H9 (cell line): ENCODE measurements at regions not wholly inside any gene's neighbourhood (a gene's known extent, or its start where the extent isn't known, plus 50 kb on each side); places are given as distances from the start of the nearest gene placed in this dataset.

Experiments used
- DNase-seq: peaks from one replicate; pipeline ENCODE4 v3.0.0-alpha.2; 2017
- H2AFZ ChIP-seq: one replicate; pipeline ENCODE4 v1.6.1; 2013; ENCODE audit warnings: mild to moderate bottlenecking, low read length, control low read depth, moderate library complexity
- H2AK5ac ChIP-seq: 2 replicates; pipeline ENCODE4 v1.6.1; 2013; ENCODE audit warnings: low read length, control low read depth, mixed read lengths; ENCODE audit not compliant: insufficient read length
- H2BK120ac ChIP-seq: one replicate; pipeline ENCODE4 v1.6.1; 2013; ENCODE audit warnings: low read depth, mild to moderate bottlenecking, low read length, control low read depth, inconsistent platforms; ENCODE audit not compliant: poor library complexity, severe bottlenecking
- H2BK12ac ChIP-seq: 2 replicates; pipeline ENCODE4 v1.6.1; 2013; ENCODE audit warnings: low read length, control low read depth, mixed read lengths, low read depth; ENCODE audit not compliant: insufficient read length
- H2BK15ac ChIP-seq: 2 replicates; pipeline ENCODE4 v1.6.1; 2013; ENCODE audit warnings: low read depth, low read length, control low read depth
- H2BK20ac ChIP-seq: one replicate; pipeline ENCODE4 v1.6.1; 2013; ENCODE audit warnings: low read depth, mild to moderate bottlenecking, low read length, control low read depth, inconsistent platforms; ENCODE audit not compliant: poor library complexity, severe bottlenecking
- H2BK5ac ChIP-seq: 2 replicates; pipeline ENCODE4 v1.6.1; 2013; ENCODE audit warnings: low read length, control low read depth, mixed read lengths; ENCODE audit not compliant: insufficient read length
- H3K14ac ChIP-seq: 2 replicates; pipeline ENCODE4 v1.6.1; 2013; ENCODE audit warnings: low read length, control low read depth; ENCODE audit not compliant: insufficient read depth
- H3K18ac ChIP-seq: 2 replicates; pipeline ENCODE4 v1.6.1; 2013; ENCODE audit warnings: low read depth, mild to moderate bottlenecking, mixed read lengths, low read length, control low read depth; ENCODE audit not compliant: insufficient read length
- H3K23ac ChIP-seq: 2 replicates; pipeline ENCODE4 v1.6.1; 2013; ENCODE audit warnings: low read length, control low read depth, mixed read lengths, low read depth; ENCODE audit not compliant: insufficient read length
- H3K23me2 ChIP-seq: 2 replicates; pipeline ENCODE4 v1.6.1; 2013; ENCODE audit warnings: low read depth, mild to moderate bottlenecking, mixed read lengths, low read length, control low read depth; ENCODE audit not compliant: insufficient read length, poor library complexity, severe bottlenecking
- H3K27ac ChIP-seq: 2 replicates; pipeline ENCODE4 v1.5.1; 2013; ENCODE audit warnings: low read length, control low read depth, mixed read lengths, low read depth; ENCODE audit not compliant: insufficient read length
- H3K27me3 ChIP-seq: 2 replicates; pipeline ENCODE4 v1.6.1; 2013; ENCODE audit warnings: low read length, control low read depth, inconsistent platforms; ENCODE audit not compliant: insufficient read depth
- H3K4ac ChIP-seq: 2 replicates; pipeline ENCODE4 v1.6.1; 2013; ENCODE audit warnings: low read depth, mild to moderate bottlenecking, control low read depth, inconsistent platforms, low read length, moderate library complexity
- H3K4me1 ChIP-seq: 2 replicates; pipeline ENCODE4 v1.6.1; 2013; ENCODE audit warnings: low read length, control low read depth, inconsistent platforms; ENCODE audit not compliant: insufficient read depth
- H3K4me2 ChIP-seq: 2 replicates; pipeline ENCODE4 v1.6.1; 2013; ENCODE audit warnings: low read length, control low read depth, mixed read lengths; ENCODE audit not compliant: insufficient read length, insufficient read depth
- H3K56ac ChIP-seq: 2 replicates; pipeline ENCODE4 v1.6.1; 2013; ENCODE audit warnings: low read depth, mild to moderate bottlenecking, mixed read lengths, low read length, control low read depth; ENCODE audit not compliant: insufficient read length
- H3K79me1 ChIP-seq: 2 replicates; pipeline ENCODE4 v1.6.1; 2013; ENCODE audit warnings: low read depth, mild to moderate bottlenecking, moderate library complexity, low read length, control low read depth, inconsistent platforms; ENCODE audit not compliant: insufficient read depth, poor library complexity, severe bottlenecking
- H3K79me2 ChIP-seq: 2 replicates; pipeline ENCODE4 v1.6.1; 2013; ENCODE audit warnings: low read length, control low read depth, inconsistent platforms; ENCODE audit not compliant: insufficient read depth
- H3K9ac ChIP-seq: 2 replicates; pipeline ENCODE4 v1.6.1; 2013; ENCODE audit warnings: low read length, control low read depth, mixed read lengths; ENCODE audit not compliant: insufficient read length; ENCODE audit errors: extremely low read depth
- H3K9me3 ChIP-seq: one replicate; pipeline ENCODE4 v1.6.1; 2013; ENCODE audit warnings: low read depth, low read length, inconsistent platforms; ENCODE audit not compliant: control insufficient read depth
- H3T11ph ChIP-seq: one replicate; pipeline ENCODE4 v1.6.1; 2013; ENCODE audit warnings: mild to moderate bottlenecking, low read length, control low read depth, inconsistent platforms
- H4K20me1 ChIP-seq: one replicate; pipeline ENCODE4 v1.6.1; 2013; ENCODE audit not compliant: control insufficient read depth, insufficient read length, insufficient read depth
- H4K5ac ChIP-seq: 2 replicates; pipeline ENCODE4 v1.6.1; 2013; ENCODE audit warnings: low read depth, mild to moderate bottlenecking, mixed read lengths, low read length, control low read depth; ENCODE audit not compliant: insufficient read length
- H4K8ac ChIP-seq: replicated peaks from 2 replicates; pipeline ENCODE4 v1.6.1; 2013; ENCODE audit warnings: low read length, control low read depth, mixed read lengths, low read depth; ENCODE audit not compliant: insufficient read length
- H4K91ac ChIP-seq: 2 replicates; pipeline ENCODE4 v1.6.1; 2013; ENCODE audit warnings: low read depth, mild to moderate bottlenecking, moderate library complexity, mixed read lengths, low read length, control low read depth; ENCODE audit not compliant: insufficient read length
- H3K27ac Mint-ChIP-seq, 3 experiments: 2 replicates in 2 of 3; 3 replicates in 1 of 3; pipeline ENCODE4 v1.8.0; 2020 to 2021; ENCODE audit warnings: mixed read lengths in 3 of 3, mild to moderate bottlenecking in 1 of 3, moderate library complexity in 1 of 3
- H3K27me3 Mint-ChIP-seq: 2 replicates; pipeline ENCODE4 v1.8.0; 2021; ENCODE audit warnings: low read depth, mild to moderate bottlenecking, moderate library complexity, mixed read lengths
- H3K36me3 Mint-ChIP-seq, 3 experiments: 2 replicates in 2 of 3; 3 replicates in 1 of 3; pipeline ENCODE4 v1.8.0; 2020 to 2021; ENCODE audit warnings: low read depth in 3 of 3, mixed read lengths in 3 of 3; ENCODE audit not compliant: insufficient read depth in 1 of 3
- H3K4me1 Mint-ChIP-seq, 2 experiments: 2 replicates each; pipeline ENCODE4 v1.8.0; 2020; ENCODE audit warnings: mixed read lengths in 2 of 2
- H3K4me3 Mint-ChIP-seq, 2 experiments: 2 replicates in 1 of 2; 3 replicates in 1 of 2; pipeline ENCODE4 v1.8.0; 2020 to 2021; ENCODE audit warnings: mild to moderate bottlenecking in 2 of 2, mixed read lengths in 2 of 2, moderate library complexity in 1 of 2
- H3K9me3 Mint-ChIP-seq, 2 experiments: 2 replicates in 1 of 2; 3 replicates in 1 of 2; pipeline ENCODE4 v1.8.0; 2020; ENCODE audit warnings: mild to moderate bottlenecking in 2 of 2, mixed read lengths in 2 of 2, moderate library complexity in 1 of 2
- WGBS: extraction: QIAGEN DNeasy Blood & Tissue Kit; methylation state at CpG from one replicate; pipeline ENCODE4 v1.1.7; 2013; ENCODE audit warnings: missing lambda C conversion rate, low lambda C conversion rate, mixed read lengths; ENCODE audit not compliant: insufficient read length; ENCODE audit errors: extremely low coverage; 5-methylcytosine and 5-hydroxymethylcytosine counted together
- TF ChIP-seq, protein P1 (sequence below): fragments of 200-600 bp; sonication (generic); conservative IDR thresholded peaks from 3 replicates; pipeline ENCODE4 v1.8.0; 2021; ENCODE audit warnings: antibody characterized with exemption, mild to moderate bottlenecking

DNA sequence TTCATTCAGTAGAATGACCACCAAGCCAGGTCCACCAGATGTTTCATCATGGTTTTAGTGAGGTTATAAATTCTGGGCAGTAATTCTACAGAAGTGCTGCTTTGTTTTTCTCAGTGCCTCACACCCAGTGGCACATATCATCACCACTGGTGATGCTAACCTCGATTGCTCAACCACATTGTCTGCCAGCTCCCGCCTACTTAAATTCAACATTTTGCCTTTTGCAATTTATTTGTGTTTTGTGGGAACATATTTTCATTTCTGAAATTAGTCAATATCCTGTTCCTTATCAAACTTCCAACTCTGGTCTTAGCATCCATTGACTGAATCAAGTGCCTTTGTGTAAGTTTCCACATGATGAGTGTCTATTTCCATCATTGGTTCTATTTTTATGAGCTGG, 62.3 kb upstream of the TMEM178A start:
- Histone ChIP-seq H2BK120ac (no peak overlapping the region), H3K4me2 (no peak overlapping the region), H3K79me2 (no peaks in the 10 kb centered on the region), H3K23ac (no peak overlapping the region), H3K9ac (no peak overlapping the region), H3K27ac (no peak overlapping the region), H3K4me1 (peaks cover 3% of the 10 kb centered on the region; the same call in 1 of the 2 replicates), H4K20me1 (no peaks in the 10 kb centered on the region), H3K56ac (no peak overlapping the region), H3K18ac (no peak overlapping the region), H3K79me1 (no peaks in the 10 kb centered on the region), H3T11ph (no peak overlapping the region), H4K91ac (no peak overlapping the region), H4K5ac (no peak overlapping the region), H2BK5ac (no peak overlapping the region), H3K23me2 (no peaks in the 10 kb centered on the region), H3K4ac (no peak overlapping the region), H2AFZ (no peak overlapping the region), H2BK15ac (no peak overlapping the region), H4K8ac (no peak overlapping the region), H2BK20ac (no peak overlapping the region), H3K27me3 (no peaks in the 10 kb centered on the region), H3K9me3 (no peaks in the 10 kb centered on the region), H2AK5ac (no peak overlapping the region), H2BK12ac (no peak overlapping the region), H3K14ac (no peak overlapping the region)
- Mint-ChIP-seq H3K27me3 (no peaks in the 10 kb centered on the region), H3K4me3 (no peak overlapping the region), H3K9me3 (no peaks in the 10 kb centered on the region), H3K36me3 (no peaks in the 10 kb centered on the region), H3K4me1 (peaks cover 6 to 10% of the 10 kb centered on the region in 2 experiments), H3K27ac (no peak overlapping the region)
- WGBS = no CpG with 5 or more reads among the region's 2 CpGs
- TF ChIP-seq, protein P1, sequence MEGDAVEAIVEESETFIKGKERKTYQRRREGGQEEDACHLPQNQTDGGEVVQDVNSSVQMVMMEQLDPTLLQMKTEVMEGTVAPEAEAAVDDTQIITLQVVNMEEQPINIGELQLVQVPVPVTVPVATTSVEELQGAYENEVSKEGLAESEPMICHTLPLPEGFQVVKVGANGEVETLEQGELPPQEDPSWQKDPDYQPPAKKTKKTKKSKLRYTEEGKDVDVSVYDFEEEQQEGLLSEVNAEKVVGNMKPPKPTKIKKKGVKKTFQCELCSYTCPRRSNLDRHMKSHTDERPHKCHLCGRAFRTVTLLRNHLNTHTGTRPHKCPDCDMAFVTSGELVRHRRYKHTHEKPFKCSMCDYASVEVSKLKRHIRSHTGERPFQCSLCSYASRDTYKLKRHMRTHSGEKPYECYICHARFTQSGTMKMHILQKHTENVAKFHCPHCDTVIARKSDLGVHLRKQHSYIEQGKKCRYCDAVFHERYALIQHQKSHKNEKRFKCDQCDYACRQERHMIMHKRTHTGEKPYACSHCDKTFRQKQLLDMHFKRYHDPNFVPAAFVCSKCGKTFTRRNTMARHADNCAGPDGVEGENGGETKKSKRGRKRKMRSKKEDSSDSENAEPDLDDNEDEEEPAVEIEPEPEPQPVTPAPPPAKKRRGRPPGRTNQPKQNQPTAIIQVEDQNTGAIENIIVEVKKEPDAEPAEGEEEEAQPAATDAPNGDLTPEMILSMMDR = no peak
- DNase-seq = no peak
